Transverse colon (tissue), 4 donors: ENCODE measurements at regions not wholly inside any gene's neighbourhood (a gene's known extent, or its start where the extent isn't known, plus 50 kb on each side); places are given as distances from the start of the nearest gene placed in this dataset.

ENCODE experiments used
- DNase-seq: peaks from one replicate; pipeline ENCODE4 v3.0.0-alpha.2; 2019
- H3K27ac ChIP-seq, 4 donors: fragments of 200-600 bp; sonication (generic); 2 replicates each; pipeline ENCODE4 v1.5.1; 2016 to 2018; ENCODE audit warnings: inconsistent platforms in 4 of 4
- H3K27me3 ChIP-seq: fragments of 200-600 bp; sonication (generic); 2 replicates; pipeline ENCODE4 v1.5.1; 2017; ENCODE audit warnings: inconsistent platforms
- H3K36me3 ChIP-seq, 4 donors: fragments of 200-600 bp; sonication (generic); 2 replicates each; pipeline ENCODE4 v1.5.1; 2017 to 2019; ENCODE audit warnings: inconsistent platforms in 4 of 4
- H3K4me1 ChIP-seq, 4 donors: fragments of 200-600 bp; sonication (generic); 2 replicates each; pipeline ENCODE4 v1.5.1; 2017 to 2020; ENCODE audit warnings: inconsistent platforms in 4 of 4
- H3K4me3 ChIP-seq, 4 donors: fragments of 200-600 bp; sonication (generic); 1 replicate in 1 of 4; 2 replicates in 3 of 4; pipeline versions ENCODE4 v1.5.1 to v1.6.1; 2017 to 2019; ENCODE audit warnings: inconsistent platforms in 4 of 4
- H3K9me3 ChIP-seq, 2 donors: fragments of 200-600 bp; sonication (generic); 2 replicates each; pipeline ENCODE4 v1.5.1; 2017 to 2019; ENCODE audit warnings: inconsistent platforms in 2 of 2
- CTCF ChIP-seq, 5 experiments: fragments of 200-600 bp in 3 of 5; fragments of 450-650 bp in 2 of 5; sonication (generic) in 3 of 5; IDR thresholded peaks; 1 replicate in 2 of 5; 2 replicates in 3 of 5; pipeline ENCODE4 v1.5.1; 2016 to 2017; ENCODE audit warnings: antibody characterized with exemption in 5 of 5, inconsistent platforms in 3 of 5, mild to moderate bottlenecking in 2 of 5, moderate library complexity in 1 of 5
- EP300 ChIP-seq: sonication (generic); formaldehyde crosslinking; IDR thresholded peaks from one replicate; pipeline ENCODE4 v1.6.1; 2017; ENCODE audit warnings: antibody characterized with exemption, low read depth
- POLR2A ChIP-seq: fragments of 450-650 bp; IDR thresholded peaks from one replicate; pipeline ENCODE4 v1.6.1; 2016; ENCODE audit warnings: antibody characterized with exemption, mild to moderate bottlenecking, moderate library complexity
- POLR2AphosphoS5 ChIP-seq, 3 donors: sonication (generic); formaldehyde crosslinking; IDR thresholded peaks; one replicate each; pipeline ENCODE4 v1.6.1; 2016; ENCODE audit warnings: antibody characterized with exemption in 3 of 3
- WGBS, 2 donors: methylation state at CpG; one replicate each; pipeline ENCODE4 v1.1.5; 2018; ENCODE audit warnings: low coverage in 1 of 2; 5-methylcytosine and 5-hydroxymethylcytosine counted together
- in situ Hi-C, 4 donors: fragments of 200-750 bp; cut with MboI; loops; one replicate each; pipeline versions ENCODE4 v1.15.0 to v1.15.1; 2017; ENCODE audit warnings: low sequenced_read_pairs in 3 of 4, low pct_ligation_motif_present in 1 of 4, low pct_unique_long_range_greater_than_20kb in 1 of 4
- intact Hi-C: fragments of 100-400 bp; cut with DNase I; formaldehyde crosslinking; loops from one replicate; pipeline ENCODE4 v1.15.1; 2023; ENCODE audit warnings: low total_unique reads

- no peak for DNase-seq
- H3K36me3 ChIP-seq, result no peaks in the 10 kb centered on the region
- TF ChIP-seq CTCF (IDR thresholded peaks at IDR 0.05) (no peak), POLR2A (no peak), POLR2AphosphoS5 (IDR thresholded peaks at IDR 0.05) (peak in 1 of 3 donors; percentile 23)
- H3K4me1 ChIP-seq, result no peaks in the 10 kb centered on the region
- no peak overlapping the region for H3K4me3 ChIP-seq
- no peak overlapping the region for H3K27ac ChIP-seq
- no peaks in the 10 kb centered on the region for H3K27me3 ChIP-seq
- WGBS, 2 donors, result 43 to 71% methylated on average over 1 to 2 of the region's 2 CpGs
- in situ Hi-C loops (no loop called here), intact Hi-C loops (no loop called here)
- no peaks in the 10 kb centered on the region for H3K9me3 ChIP-seq
Observed at GRCh38 chr2:19717446-19717845, 184.3 kb downstream of the TTC32 start.

GRCh38 chr2:19714926-19715325 is 186.9 kb downstream of the TTC32 start:
- Histone ChIP-seq H3K4me3 (no peak overlapping the region), H3K36me3 (no peaks in the 10 kb centered on the region), H3K27ac (no peak overlapping the region), H3K4me1 (peaks cover 0 to 3% (median 0%) of the 10 kb centered on the region in 4 donors), H3K9me3 (no peaks in the 10 kb centered on the region), H3K27me3 (no peaks in the 10 kb centered on the region)
- no peak for TF ChIP-seq CTCF (IDR thresholded peaks at IDR 0.05)
- intact Hi-C loops, result no loop called here
- DNase-seq, result no peak
- 63 to 76% methylated on average over 2 to 4 of the region's 4 CpGs for WGBS, 2 donors
- in situ Hi-C loops, result no loop called here

GRCh38 chr2:19712850-19713249 is 188.9 kb downstream of the TTC32 start:
- intact Hi-C loops (no loop called here), in situ Hi-C loops (no loop called here)
- 98 to 100% methylated on average over 4 of the region's 4 CpGs for WGBS, 2 donors
- no peaks in the 10 kb centered on the region for H3K36me3 ChIP-seq
- TF ChIP-seq EP300, result no peak
- TF ChIP-seq POLR2A, result no peak
- no peak for TF ChIP-seq CTCF (IDR thresholded peaks at IDR 0.05)
- no peak for TF ChIP-seq POLR2AphosphoS5 (IDR thresholded peaks at IDR 0.05)
- H3K9me3 ChIP-seq, result no peaks in the 10 kb centered on the region
- no peak overlapping the region for H3K4me3 ChIP-seq
- H3K27ac ChIP-seq, result no peak overlapping the region
- no peak for DNase-seq
- H3K4me1 ChIP-seq, result peaks cover 0 to 3% (median 0%) of the 10 kb centered on the region in 4 donors
- H3K27me3 ChIP-seq, result no peaks in the 10 kb centered on the region

- in situ Hi-C loops (no loop called here), intact Hi-C loops (no loop called here)
- no peaks in the 10 kb centered on the region for H3K9me3 ChIP-seq
- H3K4me1 ChIP-seq, result peaks cover 0 to 3% (median 0%) of the 10 kb centered on the region in 4 donors
- 62 to 92% methylated on average over 2 to 5 of the region's 5 CpGs for WGBS, 2 donors
- no peaks in the 10 kb centered on the region for H3K36me3 ChIP-seq
- TF ChIP-seq CTCF (IDR thresholded peaks at IDR 0.05) (no peak), POLR2AphosphoS5 (IDR thresholded peaks at IDR 0.05) (peak in 1 of 3 donors; percentile 39)
- peak overlapping the region in 2 of 4 donors; percentile 28 to 33 for H3K27ac ChIP-seq
- H3K4me3 ChIP-seq, result no peak overlapping the region
- DNase-seq, result peak; percentile 26
- H3K27me3 ChIP-seq, result no peaks in the 10 kb centered on the region
Observed at GRCh38 chr2:19711470-19712372, 190.1 kb downstream of the TTC32 start.
